HCEC 1CT (cell line): ENCODE measurements at regions not wholly inside any gene's neighbourhood (a gene's known extent, or its start where the extent isn't known, plus 50 kb on each side); places are given as distances from the start of the nearest gene placed in this dataset.
"Not testable (repeated sequence)": the region's sequence is repeated elsewhere in the genome, so short reads cannot be mapped to it uniquely, and the experiment has no call there.

Experiments used
- DNase-seq: peaks from one replicate; pipeline ENCODE4 v3.0.0-alpha.2; 2017

GRCh38 chr10:121242741-121243608 lies 355.3 kb downstream of the FGFR2 start:
- no peak for DNase-seq

GRCh38 chr10:121243609-121244241 lies 354.5 kb downstream of the FGFR2 start:
- DNase-seq = no peak

- DNase-seq = no peak
Observed at GRCh38 chr10:121244818-121245217, 353.4 kb downstream of the FGFR2 start.

- DNase-seq = no peak
Observed at GRCh38 chr10:121245754-121246153, 352.5 kb downstream of the FGFR2 start.

- DNase-seq = no peak
Observed at GRCh38 chr10:121248266-121248665, 350.0 kb downstream of the FGFR2 start.

- DNase-seq = no peak
Observed at GRCh38 chr10:121250995-121251764, 347.1 kb downstream of the FGFR2 start.

- DNase-seq = no peak
Observed at GRCh38 chr10:121252756-121253155, 345.5 kb downstream of the FGFR2 start.

GRCh38 chr10:121260377-121260776 lies 337.9 kb downstream of the FGFR2 start:
- DNase-seq = no peak

- no peak for DNase-seq
Observed at GRCh38 chr10:121261665-121262064, 336.6 kb downstream of the FGFR2 start.

GRCh38 chr10:121262774-121263430 lies 335.3 kb downstream of the FGFR2 start:
- no peak for DNase-seq

- DNase-seq = no peak
Observed at GRCh38 chr10:121263431-121263783, 334.8 kb downstream of the FGFR2 start.

- DNase-seq = no peak
Observed at GRCh38 chr10:121265360-121266123, 332.7 kb downstream of the FGFR2 start.

- no peak for DNase-seq
Observed at GRCh38 chr10:121266370-121266769, 331.9 kb downstream of the FGFR2 start.

- DNase-seq = no peak
Observed at GRCh38 chr10:121267236-121268003, 330.8 kb downstream of the FGFR2 start.

- no peak for DNase-seq
Observed at GRCh38 chr10:121268363-121268762, 329.9 kb downstream of the FGFR2 start.

- no peak for DNase-seq
Observed at GRCh38 chr10:121268863-121269432, 329.3 kb downstream of the FGFR2 start.

GRCh38 chr10:121270906-121271305 lies 327.3 kb downstream of the FGFR2 start:
- DNase-seq = no peak

GRCh38 chr10:121276046-121276445 lies 322.2 kb downstream of the FGFR2 start:
- DNase-seq = no peak

- DNase-seq = no peak
Observed at GRCh38 chr10:121276822-121277221, 321.4 kb downstream of the FGFR2 start.

- DNase-seq = not testable (repeated sequence)
Observed at GRCh38 chr10:121278386-121278785, 319.9 kb downstream of the FGFR2 start.

GRCh38 chr10:121281576-121281975 lies 316.7 kb downstream of the FGFR2 start:
- no peak for DNase-seq
